AG09309 (cell line): ENCODE measurements at regions not wholly inside any gene's neighbourhood (a gene's known extent, or its start where the extent isn't known, plus 50 kb on each side); places are given as distances from the start of the nearest gene placed in this dataset.
A peak's percentile ranks its signal among the peaks of the same experiment; 100 is the strongest.
"Not testable (repeated sequence)": the region's sequence is repeated elsewhere in the genome, so short reads cannot be mapped to it uniquely, and the experiment has no call there.

Experiments used
- DNase-seq: peaks from one replicate; pipeline ENCODE4 v3.0.0-alpha.2; 2010; ENCODE audit warnings: low read depth
- H3K4me3 ChIP-seq: 2 replicates; pipeline ENCODE4 v1.5.1; 2011; ENCODE audit warnings: mild to moderate bottlenecking, low read depth, low read length, moderate library complexity; ENCODE audit not compliant: control insufficient read depth
- TF ChIP-seq, protein P1 (sequence below): IDR thresholded peaks from 2 replicates; pipeline ENCODE4 v1.5.1; 2011; ENCODE audit warnings: mild to moderate bottlenecking, low read depth, low read length, inconsistent platforms; ENCODE audit not compliant: insufficient read depth, control insufficient read depth; ENCODE audit errors: missing control alignments

DNA sequence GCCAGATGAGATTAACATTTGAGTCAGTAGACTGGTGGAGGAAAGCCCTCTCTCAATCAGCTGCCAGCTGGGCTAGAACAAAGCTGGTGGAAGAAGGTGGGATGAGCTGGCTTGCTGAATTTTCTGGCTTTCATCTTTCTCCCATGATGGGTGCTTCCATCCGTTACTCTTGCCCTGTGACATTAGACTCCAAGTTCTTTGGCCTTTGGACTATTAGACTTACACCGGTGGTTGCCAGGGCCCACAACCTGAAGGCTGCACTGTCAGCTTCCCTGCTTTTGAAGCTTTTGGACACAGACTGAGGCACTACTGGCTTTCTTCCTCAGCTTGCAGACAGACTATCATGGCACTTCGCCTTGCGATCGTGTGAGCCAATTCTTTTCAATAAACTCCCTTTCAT lies 642.7 kb downstream of the TAF11L14 start:
- DNase-seq = no peak
- TF ChIP-seq, protein P1, sequence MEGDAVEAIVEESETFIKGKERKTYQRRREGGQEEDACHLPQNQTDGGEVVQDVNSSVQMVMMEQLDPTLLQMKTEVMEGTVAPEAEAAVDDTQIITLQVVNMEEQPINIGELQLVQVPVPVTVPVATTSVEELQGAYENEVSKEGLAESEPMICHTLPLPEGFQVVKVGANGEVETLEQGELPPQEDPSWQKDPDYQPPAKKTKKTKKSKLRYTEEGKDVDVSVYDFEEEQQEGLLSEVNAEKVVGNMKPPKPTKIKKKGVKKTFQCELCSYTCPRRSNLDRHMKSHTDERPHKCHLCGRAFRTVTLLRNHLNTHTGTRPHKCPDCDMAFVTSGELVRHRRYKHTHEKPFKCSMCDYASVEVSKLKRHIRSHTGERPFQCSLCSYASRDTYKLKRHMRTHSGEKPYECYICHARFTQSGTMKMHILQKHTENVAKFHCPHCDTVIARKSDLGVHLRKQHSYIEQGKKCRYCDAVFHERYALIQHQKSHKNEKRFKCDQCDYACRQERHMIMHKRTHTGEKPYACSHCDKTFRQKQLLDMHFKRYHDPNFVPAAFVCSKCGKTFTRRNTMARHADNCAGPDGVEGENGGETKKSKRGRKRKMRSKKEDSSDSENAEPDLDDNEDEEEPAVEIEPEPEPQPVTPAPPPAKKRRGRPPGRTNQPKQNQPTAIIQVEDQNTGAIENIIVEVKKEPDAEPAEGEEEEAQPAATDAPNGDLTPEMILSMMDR = no peak
- H3K4me3 ChIP-seq = no peak overlapping the region

DNA sequence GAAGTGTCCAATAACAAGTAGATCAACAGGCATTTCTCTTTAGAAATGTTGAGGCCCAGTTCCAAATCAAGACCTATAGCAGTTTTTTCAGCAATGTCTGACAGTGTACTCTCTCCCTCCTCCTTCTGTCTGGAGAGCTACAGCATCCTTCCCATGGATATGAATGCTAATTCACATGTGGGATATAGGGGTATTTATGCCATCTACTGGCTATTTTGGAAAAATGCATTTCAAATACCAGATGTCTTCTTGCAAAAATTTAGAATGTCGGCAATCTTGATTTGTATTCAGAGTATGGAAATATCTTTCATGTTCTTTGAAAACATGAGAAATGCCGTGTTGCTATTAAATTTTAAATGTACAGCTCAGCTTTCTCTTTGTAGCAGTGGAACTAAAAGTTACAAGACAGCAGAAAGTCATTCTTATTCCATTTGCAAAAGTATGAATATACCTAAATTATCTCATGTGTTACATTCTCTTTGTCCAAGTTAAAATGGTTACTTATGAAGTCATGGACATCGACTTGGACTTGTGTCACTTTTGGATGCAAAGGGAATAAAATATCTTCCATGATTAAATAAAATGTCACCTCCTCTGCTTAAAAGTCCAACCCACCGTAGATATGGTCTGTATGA lies 647.8 kb downstream of the TAF11L14 start:
- DNase-seq = peak; percentile 39
- TF ChIP-seq, protein P1 = peak; percentile 54
- no peak overlapping the region for H3K4me3 ChIP-seq

DNA sequence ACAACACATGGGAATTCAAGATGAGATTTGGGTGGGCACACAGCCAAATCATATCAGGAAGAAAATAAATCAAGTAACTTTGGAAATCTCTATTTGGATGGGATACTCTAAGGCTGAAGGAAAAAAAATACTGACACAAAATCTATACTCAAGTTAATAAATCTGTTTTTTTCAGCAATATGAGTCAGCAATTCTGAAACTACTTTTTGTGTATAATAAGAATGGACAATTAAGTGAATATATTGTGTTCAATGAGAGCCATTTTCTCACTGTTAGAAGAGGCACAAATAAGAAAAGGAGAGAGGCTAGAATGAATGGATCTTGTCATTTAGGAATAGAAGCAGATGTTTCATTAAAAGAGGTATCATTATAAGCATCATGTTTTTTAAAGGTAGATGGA lies 651.0 kb downstream of the TAF11L14 start:
- no peak for DNase-seq
- H3K4me3 ChIP-seq = no peak overlapping the region
- TF ChIP-seq, protein P1 = no peak

DNA sequence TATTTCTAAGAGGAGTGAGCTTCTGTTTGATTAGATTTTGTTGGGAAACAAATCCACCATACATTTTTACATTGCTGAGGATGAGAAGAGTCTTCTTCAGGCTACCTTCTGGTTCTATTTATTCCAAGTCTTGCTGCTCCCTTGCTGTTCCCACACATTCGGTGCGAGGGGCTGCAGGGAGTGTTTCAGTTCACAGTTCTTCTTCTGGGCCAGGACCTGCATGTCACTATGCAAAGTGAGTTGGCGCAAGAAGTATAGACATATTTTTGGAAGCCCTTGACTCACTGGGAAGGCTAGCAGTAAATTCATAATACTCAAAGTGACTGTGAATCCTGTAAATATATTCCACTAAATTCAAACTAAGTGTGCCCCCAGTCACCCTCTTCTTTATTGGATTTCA lies 657.9 kb downstream of the TAF11L14 start:
- DNase-seq = no peak
- TF ChIP-seq, protein P1 = no peak
- no peak overlapping the region for H3K4me3 ChIP-seq

DNA sequence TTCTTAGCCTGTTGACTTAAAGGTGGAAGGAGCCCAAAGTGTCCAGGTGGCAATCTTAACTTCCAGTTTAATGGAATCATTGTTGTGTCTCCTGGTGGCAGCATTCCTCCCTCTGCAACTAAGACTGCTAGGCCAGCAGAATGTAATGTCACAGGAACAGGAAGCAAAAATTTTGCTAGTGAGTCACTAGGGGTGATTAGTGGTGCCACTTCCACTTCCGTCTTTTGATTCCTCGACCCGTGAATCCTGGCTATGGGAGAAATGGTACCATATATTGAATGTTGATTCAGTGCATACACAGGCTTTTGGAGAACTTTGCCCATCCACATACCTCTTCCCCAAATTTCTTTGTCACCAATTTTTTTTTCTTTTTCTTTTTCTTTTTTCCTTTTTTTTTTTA lies 661.4 kb downstream of the TAF11L14 start:
- H3K4me3 ChIP-seq, DNase-seq: not testable (repeated sequence)

DNA sequence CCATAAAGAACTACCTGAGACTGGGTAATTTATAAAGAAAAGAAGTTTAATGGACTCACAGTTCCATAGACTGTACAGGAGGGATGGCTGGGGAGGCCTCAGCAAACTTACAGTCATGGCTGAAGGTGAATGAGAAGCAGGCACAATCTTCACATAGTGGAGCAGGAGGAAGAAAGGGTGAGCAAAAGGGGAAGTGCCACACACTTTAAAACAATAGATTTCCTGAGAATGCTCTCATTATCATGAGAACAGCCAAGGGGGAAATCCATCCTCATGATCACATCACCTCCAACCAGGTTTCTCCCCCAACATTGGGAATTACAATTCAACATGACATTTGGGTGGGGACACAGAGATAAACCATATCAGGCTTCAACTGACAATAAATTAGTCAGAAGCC lies 664.9 kb downstream of the TAF11L14 start:
- TF ChIP-seq, protein P1 = no peak
- no peak for DNase-seq

DNA sequence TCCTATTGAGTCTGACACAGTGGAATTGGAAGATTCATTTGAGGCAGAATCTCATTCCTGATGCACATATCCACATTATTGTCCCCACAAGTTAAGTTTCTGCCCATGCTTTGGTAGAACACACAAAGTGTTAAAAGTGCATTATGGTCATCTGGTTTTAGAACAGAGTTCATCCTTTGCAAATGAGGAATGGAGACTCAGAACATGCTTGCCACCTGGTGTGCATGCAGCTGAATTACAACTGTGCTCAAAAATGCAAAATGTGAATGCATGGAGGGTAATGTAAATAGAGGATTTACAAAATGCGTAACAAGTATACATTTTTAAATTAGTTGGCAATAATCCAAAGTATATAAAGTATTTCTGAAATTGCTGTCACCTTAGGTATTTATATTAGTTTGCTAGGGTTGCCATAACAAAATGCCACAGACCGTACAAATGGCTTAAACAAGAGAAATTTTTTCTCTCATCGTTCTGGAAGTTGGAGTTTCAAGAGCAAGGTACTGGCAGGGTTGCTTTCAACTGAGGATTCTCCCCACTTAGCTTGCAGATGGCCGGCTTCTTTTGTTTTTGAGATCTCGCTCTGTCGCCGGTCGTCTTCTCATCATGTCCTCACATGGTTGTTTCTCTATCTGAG lies 671.1 kb downstream of the TAF11L14 start:
- TF ChIP-seq, protein P1 = peak; percentile 72
- no peak overlapping the region for H3K4me3 ChIP-seq
- no peak for DNase-seq

More for the DNA sequence above, 664.9 kb downstream of the TAF11L14 start:
- H3K4me3 ChIP-seq = no peak overlapping the region
